AG20443 (cell line): ENCODE measurements at regions not wholly inside any gene's neighbourhood (a gene's known extent, or its start where the extent isn't known, plus 50 kb on each side); places are given as distances from the start of the nearest gene placed in this dataset.
"Not testable (repeated sequence)": the region's sequence is repeated elsewhere in the genome, so short reads cannot be mapped to it uniquely, and the experiment has no call there.

Experiments
- DNase-seq: peaks from one replicate; pipeline ENCODE4 v3.0.0; 2012; ENCODE audit warnings: low spot score, mixed read lengths

DNA sequence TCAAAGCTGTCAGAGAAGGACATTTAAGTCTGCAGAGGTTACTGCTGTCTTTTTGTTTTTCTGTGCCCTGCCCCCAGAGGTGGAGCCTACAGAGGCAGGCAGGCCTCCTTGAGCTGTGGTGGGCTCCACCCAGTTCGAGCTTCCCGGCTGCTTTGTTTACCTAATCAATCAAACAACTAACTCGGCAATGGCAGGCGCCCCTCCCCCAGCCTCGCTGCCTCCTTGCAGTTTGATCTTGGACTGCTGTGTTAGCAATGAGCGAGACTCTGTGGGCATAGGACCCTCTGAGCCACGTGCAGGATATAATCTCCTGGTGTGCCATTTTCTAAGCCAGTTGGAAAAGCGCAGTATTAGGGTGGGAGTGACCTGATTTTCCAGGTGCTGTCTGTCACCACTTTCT lies 201.8 kb upstream of the ETAA1 start:
- not testable (repeated sequence) for DNase-seq

DNA sequence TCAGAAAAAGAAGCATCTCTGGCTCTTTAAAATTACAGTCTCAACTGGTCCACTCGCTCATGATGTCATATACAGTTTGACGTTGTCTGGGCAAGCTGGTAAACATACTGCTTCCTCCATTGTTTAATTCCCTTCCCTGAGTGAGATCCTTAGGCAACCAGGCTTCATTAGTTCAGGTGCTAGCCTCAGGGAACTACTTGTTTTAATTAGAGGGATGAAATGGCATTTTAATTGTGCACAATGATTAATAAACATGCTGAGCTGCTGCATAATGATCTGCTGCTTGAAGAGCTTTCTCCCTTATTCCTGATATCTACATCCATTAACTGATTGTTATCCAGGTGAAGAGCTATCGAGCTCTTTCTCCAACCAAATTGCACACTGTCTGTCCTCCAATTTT lies 195.6 kb upstream of the ETAA1 start:
- no peak for DNase-seq

DNA sequence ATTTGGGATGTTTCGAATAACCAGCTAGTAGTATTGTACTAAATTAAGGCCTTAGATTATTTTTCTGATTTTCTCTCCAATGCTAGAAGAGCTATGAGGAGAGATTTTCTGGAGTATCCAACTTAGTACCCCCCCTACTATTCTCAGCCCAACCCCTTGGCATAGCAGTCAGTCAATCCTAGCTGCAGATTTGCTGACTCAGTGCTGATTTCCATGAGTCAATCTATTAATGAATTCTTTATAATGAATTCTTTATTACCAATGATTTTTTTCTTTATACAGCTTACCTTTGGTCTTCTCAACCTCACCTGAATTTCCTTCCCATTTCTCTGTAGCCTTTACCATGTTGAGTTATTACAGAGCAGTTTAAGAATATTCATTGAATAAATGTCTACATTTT lies 192.8 kb upstream of the ETAA1 start:
- no peak for DNase-seq

DNA sequence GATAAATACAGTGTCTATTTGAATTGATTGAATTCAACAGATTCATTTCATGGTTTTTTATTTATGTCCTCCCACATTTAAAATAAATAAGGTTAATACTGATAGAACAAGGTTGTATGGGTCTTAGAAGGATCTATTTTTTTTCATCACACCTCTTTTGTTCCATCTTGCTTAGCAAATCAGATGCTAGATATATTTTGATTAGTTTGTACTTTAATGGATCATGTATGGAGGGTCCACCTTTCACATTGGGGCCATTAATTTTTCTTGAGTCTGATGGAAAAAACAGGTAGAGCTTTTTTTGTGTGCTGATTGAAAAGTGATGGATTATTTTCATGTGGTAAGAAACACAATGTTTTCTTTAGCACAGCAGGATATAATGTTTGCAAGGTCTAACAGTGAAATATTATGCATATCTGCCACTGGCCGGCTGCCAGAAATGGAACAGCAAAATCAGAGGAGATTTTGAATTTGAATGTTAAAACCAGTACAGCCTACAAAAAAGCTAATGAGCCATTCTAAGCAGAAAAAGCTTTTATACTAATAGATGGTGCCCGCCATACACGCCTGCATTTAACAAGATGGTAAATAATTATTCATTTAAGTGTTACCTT lies 188.1 kb upstream of the ETAA1 start:
- DNase-seq, result no peak

DNA sequence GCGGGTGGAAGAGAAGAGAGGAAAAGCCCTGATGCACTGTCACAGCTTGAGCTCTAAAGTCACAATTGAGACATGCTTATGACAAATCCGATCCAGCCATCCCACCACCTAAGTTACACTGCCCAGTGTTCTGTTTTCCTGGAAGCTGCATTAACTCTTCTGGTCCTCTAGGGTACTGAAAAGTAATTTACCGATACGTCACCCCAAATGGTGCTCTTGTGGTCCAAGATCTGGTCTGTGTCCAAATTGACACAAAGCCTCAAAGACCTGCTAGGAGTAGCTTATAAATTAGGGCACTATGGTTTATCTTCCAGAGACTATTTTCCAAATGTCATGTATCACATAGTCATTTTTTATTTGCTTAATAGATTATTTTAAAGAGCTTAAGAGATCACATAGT lies 186.7 kb upstream of the ETAA1 start:
- no peak for DNase-seq

DNA sequence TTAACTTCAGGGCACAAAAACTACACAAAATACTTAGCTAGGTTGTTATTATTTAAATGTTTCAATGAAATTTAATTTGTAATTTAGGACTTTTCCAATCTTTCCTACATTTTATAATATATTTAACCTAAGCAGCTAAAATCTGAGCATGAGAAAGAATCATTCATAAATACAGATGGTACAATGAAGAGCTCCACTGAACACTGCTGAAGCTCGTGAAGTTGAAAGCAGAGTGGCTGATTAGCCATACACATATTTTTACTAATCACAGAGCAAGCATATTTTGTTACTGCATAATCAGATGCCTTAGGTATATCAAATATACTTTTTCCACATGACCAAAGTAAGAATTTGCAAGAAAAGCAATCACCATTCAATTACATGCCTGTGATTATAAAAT lies 184.9 kb upstream of the ETAA1 start:
- DNase-seq, result no peak

DNA sequence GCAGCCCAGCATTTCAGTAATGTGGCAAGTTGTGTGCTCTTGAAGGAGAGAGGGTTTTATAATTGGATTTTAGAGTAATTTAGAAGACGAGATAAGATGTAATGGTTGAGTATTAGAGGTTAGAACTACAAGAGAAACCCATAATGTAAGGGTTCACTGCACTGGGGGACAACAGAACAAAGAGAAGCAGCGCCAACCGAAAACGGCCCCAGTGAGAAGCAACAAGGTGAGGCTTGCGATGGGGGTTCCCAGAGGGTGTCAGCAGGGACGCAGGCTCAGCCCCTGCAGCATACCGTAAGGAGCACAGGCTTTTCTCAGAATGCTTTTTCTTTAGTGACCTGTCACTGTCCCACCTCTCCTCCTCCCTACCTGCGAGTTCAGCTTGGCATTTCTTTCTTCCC lies 183.9 kb upstream of the ETAA1 start:
- no peak for DNase-seq

DNA sequence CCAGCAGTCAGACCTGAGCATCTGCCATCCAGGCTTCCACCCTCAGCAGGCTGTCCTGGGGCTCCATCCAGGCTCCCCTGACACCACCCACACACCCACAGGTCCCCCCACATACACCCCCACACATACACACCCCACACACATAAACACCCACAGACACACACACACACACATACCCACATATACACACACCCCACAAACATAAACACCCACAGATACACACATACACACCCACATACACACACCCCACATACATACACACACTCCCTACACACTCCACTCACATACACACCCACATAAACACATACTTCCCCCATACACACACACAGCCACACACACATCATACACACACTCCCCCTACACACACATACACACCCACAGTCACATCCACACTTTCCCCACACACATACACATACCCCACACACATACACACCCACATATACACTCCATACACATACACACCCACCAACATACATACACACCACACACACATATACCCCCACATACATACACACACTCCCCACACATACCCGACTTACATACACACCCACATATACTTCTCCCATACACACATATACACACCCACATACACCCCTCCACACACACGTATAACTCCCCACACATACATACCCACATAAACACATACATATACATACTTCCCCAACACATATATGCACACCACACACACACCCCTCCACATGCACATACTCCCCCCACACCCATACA lies 183.3 kb upstream of the ETAA1 start:
- DNase-seq, result no peak

DNA sequence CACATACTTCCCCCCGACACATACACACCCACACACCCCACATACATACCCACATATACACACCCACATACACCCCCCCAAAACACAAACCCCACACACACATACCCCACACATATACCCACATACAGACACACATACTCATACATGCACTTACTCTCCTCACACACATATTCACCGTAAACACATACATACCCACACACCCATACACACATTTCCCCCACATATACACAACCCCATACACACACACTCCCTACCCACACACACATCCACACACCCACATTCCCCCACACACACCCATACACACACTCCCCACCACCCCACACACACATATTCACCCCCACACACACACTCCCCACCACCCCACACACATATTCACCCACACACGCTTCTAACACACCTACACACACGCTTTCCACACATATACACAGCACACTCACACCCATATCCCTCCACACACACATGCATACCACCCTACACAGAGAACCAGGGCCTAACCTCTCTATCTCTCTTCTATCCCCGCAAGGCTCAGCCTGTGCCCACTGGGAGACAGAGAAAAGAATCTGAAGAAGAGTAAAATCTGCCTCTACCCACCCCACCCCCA lies 182.4 kb upstream of the ETAA1 start:
- DNase-seq, result no peak

DNA sequence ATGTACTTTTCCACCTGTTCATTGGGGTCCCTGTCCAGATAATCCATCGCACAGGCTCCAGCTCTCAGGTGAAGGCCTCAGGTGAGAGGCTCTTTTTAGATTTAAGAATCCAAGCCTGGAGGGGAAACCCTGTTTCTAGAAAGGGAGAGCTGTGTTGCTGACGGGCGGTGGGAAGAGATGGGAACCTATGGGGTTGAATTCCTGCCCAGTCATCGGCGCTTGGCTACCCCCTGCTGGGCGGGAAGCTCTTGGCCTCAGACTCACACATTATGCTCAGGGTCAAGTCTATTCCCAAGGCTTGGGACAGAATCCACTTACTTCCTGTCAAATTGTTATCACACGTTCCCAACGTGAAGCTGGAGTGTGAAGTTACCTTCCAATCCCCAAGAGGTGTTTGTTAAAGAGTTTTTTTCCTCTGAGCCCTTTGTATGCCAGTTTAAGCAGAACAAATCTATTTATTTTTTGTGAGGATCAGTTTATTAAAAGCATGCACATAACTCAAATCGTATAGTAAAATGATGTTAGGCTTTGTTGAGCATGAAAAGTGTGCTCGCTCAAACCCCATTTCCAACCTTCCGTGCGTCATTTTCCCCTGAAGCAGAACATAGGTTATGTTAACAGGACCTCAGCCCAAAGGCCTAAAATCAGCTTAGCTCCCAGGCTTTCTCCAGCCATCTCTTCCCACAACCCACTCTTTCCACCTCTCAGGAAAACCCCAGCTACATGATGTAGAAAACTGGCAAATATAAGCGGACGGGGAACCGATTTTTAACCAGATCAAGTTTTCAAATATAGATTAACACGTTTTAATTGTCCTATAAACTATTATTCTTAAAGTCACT lies 181.7 kb upstream of the ETAA1 start:
- DNase-seq, result peak; percentile 58

DNA sequence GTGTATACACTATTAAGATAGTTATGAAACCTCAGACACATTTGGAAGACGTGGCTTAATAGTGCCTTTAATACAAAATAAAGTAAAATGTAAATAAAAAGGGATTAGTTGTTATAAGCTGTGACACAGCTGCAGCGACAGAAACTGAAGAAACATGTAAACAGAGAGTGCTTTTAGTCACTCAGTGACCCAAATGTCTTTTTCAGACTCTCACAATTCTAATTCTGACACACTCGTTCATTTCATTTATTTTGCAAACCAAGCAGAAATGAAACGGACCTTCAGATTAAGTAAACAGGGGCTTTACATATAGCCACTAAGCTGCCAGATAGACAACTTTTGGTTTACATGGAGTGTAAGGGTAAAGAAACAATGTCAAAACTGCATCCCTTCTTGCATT lies 181.0 kb upstream of the ETAA1 start:
- no peak for DNase-seq

DNA sequence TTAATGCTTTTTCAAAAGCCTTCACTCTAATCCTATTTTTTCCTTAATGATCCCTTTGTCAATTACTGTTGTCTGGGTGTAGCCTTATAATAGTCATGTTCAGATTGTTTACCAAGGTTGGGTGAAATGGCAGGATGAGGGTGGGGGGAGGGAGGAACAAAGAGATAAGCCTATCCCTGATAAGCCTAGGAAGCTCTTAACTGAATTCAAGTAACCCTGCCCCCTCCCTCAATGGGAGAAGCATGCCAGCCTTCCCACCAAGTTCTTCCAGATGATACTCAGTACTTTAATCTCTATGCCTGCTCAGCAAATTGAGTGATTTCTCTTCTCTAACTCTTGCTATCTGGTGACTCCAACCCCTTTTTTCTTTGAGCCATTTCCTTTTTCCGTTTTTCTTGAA lies 180.3 kb upstream of the ETAA1 start:
- no peak for DNase-seq

DNA sequence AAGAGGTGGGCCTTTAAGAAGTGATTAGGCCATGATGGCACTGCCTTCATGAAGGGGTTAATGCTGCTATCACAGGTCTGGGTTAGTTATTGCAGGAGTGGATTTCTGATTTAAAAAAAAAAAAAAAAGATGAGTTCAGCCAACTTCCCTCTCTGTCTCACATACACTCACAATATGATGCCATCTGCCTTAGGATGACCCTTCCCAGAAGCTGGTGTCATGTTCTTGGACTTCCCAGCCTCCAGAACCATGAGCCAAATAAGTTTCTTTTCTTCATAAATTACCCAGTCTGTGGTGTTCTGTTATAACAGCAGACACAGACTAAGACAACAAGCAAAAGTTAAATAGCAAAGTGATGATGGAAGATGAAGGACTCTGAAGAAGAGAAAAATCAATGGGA lies 179.7 kb upstream of the ETAA1 start:
- DNase-seq, result no peak

DNA sequence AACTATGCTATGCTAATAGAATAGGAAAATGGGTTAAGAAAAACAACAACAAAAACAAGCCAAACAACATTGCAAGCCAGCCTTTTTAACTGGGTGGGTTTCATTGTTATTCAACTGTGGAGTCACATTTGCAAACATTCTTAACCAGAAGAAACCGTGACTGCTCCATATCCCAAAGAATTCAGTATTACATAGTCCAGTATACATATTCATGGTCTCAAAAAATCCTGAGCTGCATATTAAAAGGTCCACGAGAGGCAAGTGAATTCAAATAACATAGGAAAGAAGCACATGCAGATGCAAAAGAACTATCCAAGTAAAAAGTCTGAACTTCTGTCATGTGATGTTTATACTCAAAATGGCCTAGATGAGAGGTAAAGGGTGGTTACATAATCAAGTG lies 179.1 kb upstream of the ETAA1 start:
- DNase-seq, result no peak

DNA sequence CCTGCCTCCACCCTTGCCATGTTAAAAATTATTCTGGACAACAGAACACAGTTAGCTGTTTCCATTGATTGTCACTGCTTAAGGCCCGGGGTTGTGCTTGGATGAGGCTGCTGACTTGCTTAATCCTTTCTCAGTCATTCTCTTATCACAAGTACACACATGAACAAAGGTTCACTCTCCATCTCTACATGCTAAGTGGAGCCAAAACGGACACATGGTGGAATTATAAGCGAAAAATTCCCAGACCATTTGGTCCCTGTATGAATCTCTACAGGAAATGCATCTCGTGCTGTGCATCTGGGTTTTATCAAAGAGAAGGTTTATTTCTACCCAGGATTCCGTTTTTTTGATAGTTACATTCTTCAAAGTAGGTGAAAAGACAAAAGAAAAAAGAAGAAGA lies 177.5 kb upstream of the ETAA1 start:
- no peak for DNase-seq

DNA sequence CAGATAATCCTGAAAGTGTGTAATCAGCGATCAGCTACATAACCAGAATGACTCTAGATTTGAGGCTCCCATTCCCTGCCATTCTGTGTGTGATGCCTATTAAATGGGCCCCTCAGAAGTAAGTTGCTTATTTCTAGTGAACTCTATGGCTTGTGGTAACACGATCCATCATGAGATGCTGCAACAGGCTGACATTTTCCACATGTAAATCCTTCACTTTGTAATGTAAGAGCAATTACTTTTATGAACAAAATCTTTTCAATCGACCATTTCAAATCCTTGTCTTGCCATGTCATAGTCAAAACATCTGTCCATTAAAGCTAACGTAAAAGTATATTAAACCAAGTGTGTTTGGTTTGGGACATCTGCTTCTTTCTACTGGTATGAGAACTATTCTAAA lies 175.9 kb upstream of the ETAA1 start:
- no peak for DNase-seq

DNA sequence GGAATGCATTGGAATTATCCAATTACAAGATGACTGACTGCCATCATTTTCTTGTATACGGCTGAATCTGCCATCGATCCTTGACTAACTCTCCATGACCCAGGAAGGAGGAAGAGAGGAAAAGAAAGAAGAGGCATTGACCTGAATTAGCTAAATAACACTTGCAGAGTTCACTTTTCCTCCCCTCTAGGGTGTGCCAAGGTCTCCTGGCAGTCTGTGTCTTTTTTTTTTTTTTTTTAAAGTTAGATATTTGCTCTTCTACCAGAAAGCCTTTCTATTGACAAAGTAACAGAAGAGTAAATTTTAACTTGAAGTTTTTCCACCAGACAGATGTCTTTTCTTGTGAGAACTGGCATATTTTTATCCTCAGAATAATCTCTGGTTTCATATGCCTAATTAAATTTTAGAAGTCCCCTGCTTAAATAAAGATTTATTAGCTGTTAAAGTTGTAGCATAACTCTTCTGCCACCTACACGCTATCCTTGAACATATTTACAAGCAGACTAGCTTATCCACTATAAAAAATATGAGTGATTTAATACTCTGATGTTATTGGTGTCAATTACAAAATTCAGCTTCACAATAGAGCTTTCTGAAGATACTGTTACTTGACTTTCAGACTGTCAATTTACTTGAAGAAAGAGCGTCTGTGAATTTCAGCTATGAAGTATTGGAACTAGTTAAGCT lies 171.7 kb upstream of the ETAA1 start:
- no peak for DNase-seq

DNA sequence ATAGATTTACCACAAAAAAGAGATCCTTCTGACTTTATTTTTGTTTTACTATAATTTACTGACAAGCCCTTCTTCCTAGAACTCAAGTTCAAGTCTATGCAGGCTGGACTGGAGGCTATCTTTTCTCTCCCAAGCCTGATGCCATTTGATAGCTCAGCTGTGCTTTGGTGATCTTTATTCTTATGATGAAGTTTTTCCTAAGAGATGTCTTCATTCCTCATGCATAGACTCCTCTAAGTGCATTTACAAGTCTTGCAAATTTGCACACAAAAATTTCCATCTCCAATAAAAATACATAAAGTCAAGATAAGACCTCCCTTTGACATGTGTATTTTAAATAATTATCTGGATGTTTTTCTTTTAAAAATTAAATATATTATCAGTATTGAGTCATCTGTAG lies 167.4 kb upstream of the ETAA1 start:
- DNase-seq, result no peak

DNA sequence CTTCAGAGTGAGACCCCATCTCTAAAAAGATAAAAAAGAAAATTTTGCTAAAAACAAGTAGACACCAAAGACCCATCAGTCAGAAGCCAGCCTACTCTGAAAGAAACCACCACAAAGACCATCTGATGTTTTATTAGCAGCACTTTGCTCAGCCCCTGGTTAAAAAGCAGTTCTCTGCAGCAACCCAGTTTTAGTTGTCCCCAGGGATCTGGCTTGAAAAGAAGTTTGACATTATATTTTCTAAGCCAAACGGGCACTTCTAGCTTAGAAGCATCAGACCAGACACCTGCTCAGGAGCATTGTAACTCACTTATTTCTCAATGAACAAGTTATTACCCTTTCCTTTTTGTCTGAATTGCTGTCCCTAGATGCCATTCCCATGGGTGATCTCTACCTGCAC lies 164.2 kb upstream of the ETAA1 start:
- no peak for DNase-seq

DNA sequence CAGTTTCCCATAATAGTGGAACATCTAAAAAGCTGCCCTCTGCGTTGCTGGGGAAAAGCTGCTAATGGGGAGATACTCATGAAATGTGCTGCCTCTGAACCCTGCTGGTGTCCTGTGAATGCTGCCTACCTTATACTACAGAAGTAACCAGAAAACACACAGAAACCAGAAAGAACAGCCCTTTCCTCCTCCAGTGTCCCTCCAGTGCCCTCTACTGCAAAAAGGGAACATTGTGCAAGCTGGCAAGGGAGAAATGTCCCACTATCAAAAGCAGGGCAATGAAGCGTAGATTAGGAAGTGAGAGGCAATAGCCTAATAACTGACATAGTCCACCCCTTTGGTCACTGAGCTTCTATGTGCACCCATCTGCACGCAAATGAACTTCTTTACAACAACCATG lies 162.7 kb upstream of the ETAA1 start:
- DNase-seq, result peak; percentile 50

DNA sequence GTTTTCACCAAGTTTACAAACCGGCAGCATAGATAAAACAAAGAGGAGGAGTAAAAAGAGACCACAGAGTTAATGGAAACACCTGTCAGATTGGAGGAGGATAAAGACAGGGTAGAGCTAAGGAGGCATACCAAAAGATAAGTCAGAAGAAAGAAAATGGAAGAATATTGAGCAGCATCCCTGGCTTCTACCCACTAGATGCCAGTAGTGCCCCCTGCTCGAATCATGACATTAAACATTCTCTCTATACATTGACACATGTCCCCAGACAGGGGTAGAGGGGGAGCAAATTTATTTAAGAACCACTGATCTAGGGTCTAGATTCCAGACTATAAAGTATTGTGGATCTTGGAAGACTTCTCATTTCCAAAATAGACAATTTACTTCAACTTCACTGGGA lies 159.8 kb upstream of the ETAA1 start:
- no peak for DNase-seq

DNA sequence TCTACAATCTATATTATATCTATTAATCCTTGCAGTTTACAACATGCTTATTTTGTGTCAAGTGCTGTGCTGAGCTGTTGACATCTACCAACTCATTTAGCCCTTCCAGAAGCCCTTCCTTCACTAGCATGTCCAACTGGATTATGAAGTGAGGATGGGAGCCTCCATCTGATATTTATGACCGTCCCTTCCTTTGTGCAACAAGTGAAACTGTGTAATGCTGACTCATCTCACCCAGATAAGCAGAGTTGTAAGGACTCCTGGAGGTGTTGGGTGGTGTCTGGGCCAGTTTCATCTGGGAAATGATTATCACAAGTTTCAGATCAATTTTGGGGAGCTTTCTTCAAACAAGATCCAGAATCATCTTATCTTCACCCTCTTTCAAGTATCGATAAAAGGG lies 156.6 kb upstream of the ETAA1 start:
- no peak for DNase-seq
